Mammary epithelial cell (primary cell): ENCODE measurements at regions not wholly inside any gene's neighbourhood (a gene's known extent, or its start where the extent isn't known, plus 50 kb on each side); places are given as distances from the start of the nearest gene placed in this dataset.

Source experiments
- CTCF ChIP-seq, 2 donors: IDR thresholded peaks in 1 of 2; conservative IDR thresholded peaks in 1 of 2; 2 replicates each; pipeline ENCODE4 v1.5.1; 2011 to 2012; ENCODE audit warnings: inconsistent platforms in 2 of 2, low read length in 2 of 2, mild to moderate bottlenecking in 2 of 2, control low read depth in 1 of 2, low read depth in 1 of 2; ENCODE audit not compliant: insufficient read depth in 1 of 2; ENCODE audit errors: extremely low read depth in 1 of 2
- EZH2 ChIP-seq: IDR thresholded peaks from 2 replicates; pipeline ENCODE4 v1.6.1; 2012; ENCODE audit warnings: low read length, inconsistent platforms, borderline replicate concordance

- no peak for TF ChIP-seq CTCF (conservative IDR thresholded peaks at IDR 0.05 in 1 of 2, IDR thresholded peaks at IDR 0.05 in 1 of 2; ENCODE audit: extremely low read depth in 1 of 2, insufficient read depth in 1 of 2, low read depth in 1 of 2, low read length in 2 of 2)
- no peak for TF ChIP-seq EZH2
These were observed 549.9 kb downstream of the GALC start for GRCh38 chr14:87443039-87443438.
